ENCODE measurements at regions not wholly inside any gene's neighbourhood (a gene's known extent, or its start where the extent isn't known, plus 50 kb on each side); places are given as distances from the start of the nearest gene placed in this dataset.
A peak's percentile ranks its signal among the peaks of the same experiment; 100 is the strongest.

DNA sequence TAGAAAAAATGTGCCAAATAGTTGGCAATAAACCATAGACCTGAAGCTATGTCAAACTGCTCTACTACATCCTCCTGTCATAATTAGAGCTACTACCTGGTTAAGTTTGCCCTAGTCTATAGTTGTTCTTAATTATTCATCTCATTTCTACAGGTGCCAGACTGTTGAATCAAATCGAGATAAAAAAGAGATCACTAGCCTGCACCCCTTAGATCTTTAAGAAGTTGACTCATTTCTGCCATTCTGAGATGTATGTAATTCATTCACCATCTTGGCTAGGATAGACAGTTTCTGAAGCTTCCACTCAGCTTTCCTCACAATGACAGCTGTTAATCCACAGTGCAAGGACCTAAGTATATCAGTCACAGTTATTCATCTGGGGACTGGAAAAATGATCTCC is 452.1 kb upstream of the BOD1L1 start:
- no peak for DNase-seq
- Histone ChIP-seq H3K9me3 (ENCODE audit: control insufficient read depth, low read length) (peaks cover 10% of the 10 kb centered on the region), H3K27me3 (ENCODE audit: control insufficient read depth, insufficient read depth, low read length, poor library complexity, severe bottlenecking) (no peaks in the 10 kb centered on the region), H3K36me3 (ENCODE audit: control insufficient read depth, insufficient read depth, low read length) (no peaks in the 10 kb centered on the region), H3K4me1 (ENCODE audit: control insufficient read depth, insufficient read depth, low read length) (peaks cover 2% of the 10 kb centered on the region), H3K9ac (ENCODE audit: extremely low read depth, low read length, poor library complexity, severe bottlenecking) (no peak overlapping the region), H3K27ac (ENCODE audit: low read depth, low read length) (no peak overlapping the region), H3K4me3 (ENCODE audit: low read length) (no peak overlapping the region)
- peaks cover 9% of the 10 kb centered on the region for H3K9me3 Mint-ChIP-seq
- WGBS, 2 experiments (ENCODE audit: insufficient coverage in 1 of 2, insufficient read length in 1 of 2), result 80 to 100% methylated on average over 1 of the region's 1 CpG
- H3K27ac Mint-ChIP-seq, result no peak overlapping the region
- peaks cover 8% of the 10 kb centered on the region for H3K4me1 Mint-ChIP-seq
- no peaks in the 10 kb centered on the region for H3K27me3 Mint-ChIP-seq (ENCODE audit: insufficient read depth)
- TF ChIP-seq, protein P1, sequence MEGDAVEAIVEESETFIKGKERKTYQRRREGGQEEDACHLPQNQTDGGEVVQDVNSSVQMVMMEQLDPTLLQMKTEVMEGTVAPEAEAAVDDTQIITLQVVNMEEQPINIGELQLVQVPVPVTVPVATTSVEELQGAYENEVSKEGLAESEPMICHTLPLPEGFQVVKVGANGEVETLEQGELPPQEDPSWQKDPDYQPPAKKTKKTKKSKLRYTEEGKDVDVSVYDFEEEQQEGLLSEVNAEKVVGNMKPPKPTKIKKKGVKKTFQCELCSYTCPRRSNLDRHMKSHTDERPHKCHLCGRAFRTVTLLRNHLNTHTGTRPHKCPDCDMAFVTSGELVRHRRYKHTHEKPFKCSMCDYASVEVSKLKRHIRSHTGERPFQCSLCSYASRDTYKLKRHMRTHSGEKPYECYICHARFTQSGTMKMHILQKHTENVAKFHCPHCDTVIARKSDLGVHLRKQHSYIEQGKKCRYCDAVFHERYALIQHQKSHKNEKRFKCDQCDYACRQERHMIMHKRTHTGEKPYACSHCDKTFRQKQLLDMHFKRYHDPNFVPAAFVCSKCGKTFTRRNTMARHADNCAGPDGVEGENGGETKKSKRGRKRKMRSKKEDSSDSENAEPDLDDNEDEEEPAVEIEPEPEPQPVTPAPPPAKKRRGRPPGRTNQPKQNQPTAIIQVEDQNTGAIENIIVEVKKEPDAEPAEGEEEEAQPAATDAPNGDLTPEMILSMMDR (conservative IDR thresholded peaks at IDR 0.05), result no peak
- peaks cover under 1% of the 10 kb centered on the region for H3K36me3 Mint-ChIP-seq (ENCODE audit: low read depth)
- no peak overlapping the region for H3K4me3 Mint-ChIP-seq

DNA sequence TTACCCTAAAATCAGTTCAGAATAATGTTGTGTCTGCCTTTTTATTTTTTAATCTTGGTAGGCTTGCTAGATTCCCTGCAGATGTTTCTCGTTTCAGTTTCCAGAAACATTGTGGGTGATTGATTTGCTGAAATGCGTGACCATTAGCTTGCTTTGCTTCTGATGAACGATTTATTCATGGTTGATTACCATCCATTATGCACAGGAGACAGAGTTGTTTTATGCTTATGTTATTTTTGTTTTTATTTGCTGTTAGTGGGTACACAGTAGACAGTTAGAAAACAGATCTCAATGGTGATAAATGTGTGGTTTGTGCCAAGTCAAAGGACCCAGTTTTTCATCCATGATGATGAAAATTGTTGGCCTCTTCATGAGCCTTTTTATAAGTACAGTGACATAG is 455.6 kb upstream of the BOD1L1 start:
- no peak overlapping the region for H3K27ac ChIP-seq (ENCODE audit: low read depth, low read length)
- no peaks in the 10 kb centered on the region for H3K27me3 ChIP-seq (ENCODE audit: control insufficient read depth, insufficient read depth, low read length, poor library complexity, severe bottlenecking)
- TF ChIP-seq, protein P1 (conservative IDR thresholded peaks at IDR 0.05), result no peak
- no peak overlapping the region for H3K4me3 Mint-ChIP-seq
- peaks cover 3% of the 10 kb centered on the region for H3K36me3 Mint-ChIP-seq (ENCODE audit: low read depth)
- H3K4me1 ChIP-seq (ENCODE audit: control insufficient read depth, insufficient read depth, low read length), result peaks cover 2% of the 10 kb centered on the region
- H3K9ac ChIP-seq (ENCODE audit: extremely low read depth, low read length, poor library complexity, severe bottlenecking), result no peak overlapping the region
- no peak overlapping the region for H3K27ac Mint-ChIP-seq
- peaks cover 8% of the 10 kb centered on the region for H3K4me1 Mint-ChIP-seq
- H3K36me3 ChIP-seq (ENCODE audit: control insufficient read depth, insufficient read depth, low read length), result no peaks in the 10 kb centered on the region
- H3K27me3 Mint-ChIP-seq (ENCODE audit: insufficient read depth), result no peaks in the 10 kb centered on the region
- 84 to 91% methylated on average over 3 of the region's 3 CpGs for WGBS, 2 experiments (ENCODE audit: insufficient coverage in 1 of 2, insufficient read length in 1 of 2)
- H3K9me3 ChIP-seq (ENCODE audit: control insufficient read depth, low read length), result peaks cover 25% of the 10 kb centered on the region
- DNase-seq, result no peak
- peaks cover 21% of the 10 kb centered on the region for H3K9me3 Mint-ChIP-seq
- H3K4me3 ChIP-seq (ENCODE audit: low read length), result no peak overlapping the region

DNA sequence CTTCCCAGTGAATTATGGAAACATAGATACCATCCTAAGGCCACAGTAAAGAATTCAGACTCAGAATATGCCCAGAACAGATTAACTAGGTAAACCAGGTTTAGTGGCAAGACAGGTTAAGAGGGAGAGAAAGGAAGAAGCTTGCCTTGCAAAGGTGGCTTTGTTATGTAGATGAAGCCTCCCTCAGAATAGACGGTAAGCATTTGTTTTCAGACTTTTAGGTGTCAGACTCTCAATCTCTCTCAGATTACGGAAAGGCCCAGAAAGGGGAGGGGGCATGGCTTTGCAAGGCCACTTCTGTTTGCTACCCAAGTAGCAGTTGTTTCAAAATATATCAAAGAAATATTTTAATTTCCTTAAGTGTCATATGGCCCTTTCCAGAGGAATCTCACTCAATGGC is 457.1 kb upstream of the BOD1L1 start:
- WGBS, 2 experiments (ENCODE audit: insufficient coverage in 1 of 2, insufficient read length in 1 of 2), result 0 to 59% methylated on average over 1 to 2 of the region's 2 CpGs
- Histone ChIP-seq H3K36me3 (ENCODE audit: control insufficient read depth, insufficient read depth, low read length) (no peaks in the 10 kb centered on the region), H3K4me3 (ENCODE audit: low read length) (no peak overlapping the region), H3K4me1 (ENCODE audit: control insufficient read depth, insufficient read depth, low read length) (peaks cover 2% of the 10 kb centered on the region), H3K27me3 (ENCODE audit: control insufficient read depth, insufficient read depth, low read length, poor library complexity, severe bottlenecking) (no peaks in the 10 kb centered on the region), H3K9ac (ENCODE audit: extremely low read depth, low read length, poor library complexity, severe bottlenecking) (no peak overlapping the region), H3K9me3 (ENCODE audit: control insufficient read depth, low read length) (peaks cover 25% of the 10 kb centered on the region), H3K27ac (ENCODE audit: low read depth, low read length) (no peak overlapping the region)
- TF ChIP-seq, protein P1 (conservative IDR thresholded peaks at IDR 0.05), result no peak
- H3K36me3 Mint-ChIP-seq (ENCODE audit: low read depth), result peaks cover 3% of the 10 kb centered on the region
- peaks cover 12% of the 10 kb centered on the region for H3K4me1 Mint-ChIP-seq
- H3K4me3 Mint-ChIP-seq, result no peak overlapping the region
- no peaks in the 10 kb centered on the region for H3K27me3 Mint-ChIP-seq (ENCODE audit: insufficient read depth)
- H3K9me3 Mint-ChIP-seq, result peaks cover 21% of the 10 kb centered on the region
- peak; percentile 75 for DNase-seq
- no peak overlapping the region for H3K27ac Mint-ChIP-seq
